ENCODE measurements at regions not wholly inside any gene's neighbourhood (a gene's known extent, or its start where the extent isn't known, plus 50 kb on each side); places are given as distances from the start of the nearest gene placed in this dataset.
"Not testable (repeated sequence)": the region's sequence is repeated elsewhere in the genome, so short reads cannot be mapped to it uniquely, and the experiment has no call there.

DNA sequence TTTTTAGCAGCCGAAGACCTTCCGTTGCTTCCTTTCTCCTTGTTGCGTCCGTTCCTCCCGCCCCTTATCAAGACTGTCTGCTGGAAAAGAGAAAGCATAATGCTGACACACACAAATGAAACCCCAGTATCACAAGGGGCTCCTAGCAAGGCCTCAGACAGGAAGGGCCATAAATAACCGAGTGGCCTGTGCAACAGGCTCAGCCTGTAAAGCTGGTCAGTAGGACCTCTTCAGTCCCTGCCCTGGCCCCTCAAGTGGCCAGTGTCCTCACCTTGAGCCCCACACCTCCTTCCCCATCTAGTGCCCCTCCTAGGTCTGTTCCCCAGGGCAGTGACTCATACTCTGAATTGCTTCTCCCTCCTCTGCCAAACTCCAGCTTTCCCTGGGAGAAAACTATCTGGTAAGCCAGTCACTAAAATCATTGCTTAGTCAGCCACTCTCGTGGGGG, 174.6 kb upstream of the IL12B start:
- no peak for DNase-seq

DNA sequence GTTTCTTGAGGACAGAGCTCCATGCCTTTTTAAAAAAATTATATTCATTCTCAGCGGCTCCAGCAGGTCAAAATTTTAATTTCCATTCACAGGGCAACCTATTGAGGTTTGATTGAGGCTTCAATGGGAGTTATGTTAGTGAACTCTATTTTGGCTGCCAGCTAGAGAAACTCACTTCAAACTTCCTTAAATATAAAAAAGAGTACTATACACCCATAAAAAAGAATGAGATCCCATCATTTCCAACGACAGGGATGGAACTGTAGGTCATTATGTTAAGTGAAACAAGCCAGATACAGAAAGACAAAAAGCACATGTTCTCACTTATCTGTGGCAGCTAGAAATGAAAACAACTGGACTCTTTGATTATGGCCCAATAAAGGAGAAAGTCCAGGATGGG, 176.8 kb upstream of the IL12B start:
- DNase-seq: no peak

DNA sequence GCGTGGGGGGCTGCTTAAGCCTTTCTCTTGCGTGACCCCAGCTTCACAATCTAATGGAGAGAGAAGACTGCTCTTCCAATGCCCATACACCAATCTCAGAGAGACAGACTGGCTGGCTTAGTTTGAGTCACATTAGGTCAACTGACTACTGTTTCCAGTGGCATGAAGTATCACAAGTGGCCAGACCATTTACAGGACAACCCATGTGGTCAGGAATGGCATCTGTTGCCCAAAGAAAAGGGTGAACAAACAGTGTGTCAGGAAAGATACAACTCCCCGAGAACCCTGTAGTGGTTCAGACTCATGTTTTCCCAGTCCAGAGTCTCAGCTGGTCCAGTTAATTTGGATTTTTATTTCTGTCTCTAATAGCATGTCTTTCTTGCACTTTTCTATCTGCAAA, 177.4 kb upstream of the IL12B start:
- no peak for DNase-seq

DNA sequence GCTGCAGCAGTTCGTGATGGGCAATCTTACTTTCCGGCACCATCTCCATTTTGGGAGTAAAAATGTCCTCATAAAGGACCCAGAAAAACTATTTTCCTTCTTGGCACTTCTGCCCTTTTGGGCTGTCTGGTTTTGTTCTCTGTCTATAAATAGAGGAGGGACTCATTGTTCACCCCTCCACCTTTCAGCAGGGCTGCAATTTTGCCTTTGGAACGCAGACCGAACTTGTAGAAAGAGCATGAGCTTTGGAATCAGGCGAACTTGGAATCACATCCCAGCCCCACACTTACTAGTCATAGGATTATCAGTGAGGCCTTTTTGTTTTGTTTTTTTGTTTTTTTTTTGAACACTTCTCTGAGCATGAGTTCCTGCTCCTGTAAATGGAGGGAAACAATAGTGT, 178.1 kb upstream of the IL12B start:
- DNase-seq: no peak

DNA sequence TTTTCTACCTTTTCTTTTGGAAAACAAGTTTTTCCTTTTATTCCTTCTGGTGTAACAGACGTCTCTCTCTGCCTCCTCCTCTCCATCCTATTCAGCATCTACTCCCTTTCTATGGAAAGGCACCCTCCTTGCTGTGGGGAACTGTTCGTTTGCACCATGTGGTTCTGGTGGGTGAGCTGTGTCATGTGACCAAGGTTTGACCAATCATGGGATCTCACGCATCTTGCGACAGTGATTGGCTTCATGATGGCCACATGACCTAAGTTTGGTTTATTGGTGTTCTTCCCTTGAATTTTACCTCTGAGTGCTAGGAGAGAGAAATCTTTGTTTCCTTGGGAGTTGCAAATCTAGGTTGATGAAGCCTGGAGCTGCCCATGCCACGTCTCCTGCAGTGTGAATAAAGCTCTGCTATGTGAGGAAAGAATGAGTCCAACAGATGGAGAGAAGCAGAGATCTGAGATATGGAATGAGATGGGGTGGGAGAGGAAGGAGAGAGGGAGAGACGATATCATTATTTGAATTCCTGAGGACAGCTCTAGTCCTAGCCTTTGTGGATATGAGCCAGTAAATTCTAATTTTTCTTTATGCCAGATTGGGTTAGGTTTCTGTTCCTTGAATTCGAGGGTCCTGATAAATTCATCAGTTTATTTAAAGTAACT, 178.8 kb upstream of the IL12B start:
- DNase-seq: no peak

DNA sequence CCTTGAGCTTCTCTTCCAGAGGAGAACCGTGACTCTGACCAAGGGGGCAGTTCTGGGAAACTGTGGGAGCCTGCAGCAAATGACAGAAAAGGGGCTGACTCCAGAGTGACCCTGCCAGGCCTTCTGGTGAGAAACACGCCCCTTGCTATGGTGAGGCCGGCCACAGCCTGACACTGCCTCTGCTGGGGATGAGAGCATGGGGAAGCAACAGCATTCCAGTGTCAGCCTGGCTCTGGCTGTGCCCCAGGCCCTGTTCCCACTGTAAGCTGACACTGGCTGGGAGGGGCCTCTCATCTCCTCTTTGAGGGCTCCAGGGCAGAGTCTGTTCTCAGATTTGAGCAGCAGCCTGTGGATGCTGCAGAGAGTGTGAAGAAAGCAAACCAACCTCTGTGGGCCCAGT, 180.0 kb upstream of the IL12B start:
- no peak for DNase-seq

DNA sequence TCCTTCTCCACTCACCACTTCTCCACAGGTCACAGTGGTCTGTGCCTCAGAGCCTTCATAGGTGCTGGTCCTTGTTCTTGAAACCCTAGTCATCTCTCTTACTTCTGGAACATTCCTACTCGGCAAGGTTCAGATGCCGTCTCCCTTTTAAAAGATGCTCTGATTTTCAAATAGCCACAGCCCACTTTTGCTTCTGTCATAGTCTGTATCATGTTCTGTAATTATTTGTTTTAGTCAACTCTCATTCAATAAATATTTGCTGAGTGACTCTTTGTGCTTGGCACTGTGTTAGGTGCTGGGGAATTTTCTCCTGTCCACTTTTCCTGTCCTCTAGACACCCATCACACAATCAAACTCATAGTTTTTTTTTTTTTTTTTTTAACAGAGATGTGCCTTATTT, 181.3 kb upstream of the IL12B start:
- no peak for DNase-seq

DNA sequence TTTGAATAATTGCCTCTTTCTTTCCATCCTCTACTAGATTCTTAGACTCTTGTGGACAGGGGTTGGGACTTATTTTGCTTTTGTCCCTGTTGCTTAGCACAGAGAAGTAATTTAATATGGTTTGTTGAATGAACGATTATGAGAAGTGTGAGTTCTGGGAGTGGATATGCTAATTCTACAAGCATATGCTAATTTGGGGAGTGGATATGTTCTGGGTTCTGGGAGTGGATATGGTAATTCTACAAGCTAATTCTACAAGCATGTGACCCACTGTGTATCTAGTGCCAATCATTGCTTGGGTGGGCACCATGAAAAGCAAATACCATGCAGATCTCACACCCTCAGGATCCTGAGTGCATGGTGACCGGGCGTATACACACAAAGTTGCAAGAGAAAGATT, 181.8 kb upstream of the IL12B start:
- DNase-seq: no peak

DNA sequence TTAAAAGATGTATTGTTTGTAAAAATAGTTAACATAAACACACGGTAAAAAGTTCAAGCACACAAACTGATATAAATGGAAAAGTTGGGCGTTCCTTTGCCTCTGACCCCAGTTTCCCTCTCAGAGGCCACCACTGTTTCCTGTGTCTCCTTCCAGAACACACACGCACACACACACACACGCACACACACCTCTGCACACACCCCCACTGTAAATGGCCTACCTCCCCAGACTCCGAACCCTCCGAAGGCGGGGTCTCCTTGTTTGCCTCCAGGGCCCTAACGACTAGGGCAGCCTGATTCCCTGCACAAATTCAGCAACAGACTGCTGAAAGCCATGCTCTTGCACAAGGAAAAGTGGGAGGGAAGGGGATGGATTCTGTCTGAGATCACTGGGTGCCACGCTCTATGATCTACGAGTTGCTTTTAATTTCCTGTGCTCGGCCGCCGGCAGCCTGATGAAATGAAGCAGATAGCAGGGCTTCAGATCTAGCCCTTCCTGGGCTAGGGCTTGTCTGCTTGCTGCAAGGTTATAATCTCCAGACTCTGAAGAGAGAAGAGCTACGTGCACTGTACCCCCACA, 184.0 kb upstream of the IL12B start:
- no peak for DNase-seq

DNA sequence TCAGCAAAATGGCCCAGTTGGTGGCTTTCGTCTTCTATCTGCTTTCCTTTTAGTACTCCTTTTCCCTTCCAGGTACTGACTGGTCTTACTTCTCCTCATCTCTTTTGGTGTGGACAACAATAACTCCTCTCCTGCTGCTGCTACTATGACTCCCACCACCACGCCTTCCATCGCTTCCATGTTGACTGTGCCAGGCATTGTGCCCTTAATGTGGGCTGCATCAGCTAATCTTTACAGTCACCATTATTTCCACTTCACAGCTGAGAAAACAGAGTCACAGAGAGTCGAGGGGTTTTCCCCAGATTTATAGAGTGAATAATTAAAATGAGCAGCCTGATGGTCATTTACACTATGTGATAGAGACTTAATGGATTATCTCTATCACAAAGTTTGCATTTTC, 184.9 kb upstream of the IL12B start:
- no peak for DNase-seq

DNA sequence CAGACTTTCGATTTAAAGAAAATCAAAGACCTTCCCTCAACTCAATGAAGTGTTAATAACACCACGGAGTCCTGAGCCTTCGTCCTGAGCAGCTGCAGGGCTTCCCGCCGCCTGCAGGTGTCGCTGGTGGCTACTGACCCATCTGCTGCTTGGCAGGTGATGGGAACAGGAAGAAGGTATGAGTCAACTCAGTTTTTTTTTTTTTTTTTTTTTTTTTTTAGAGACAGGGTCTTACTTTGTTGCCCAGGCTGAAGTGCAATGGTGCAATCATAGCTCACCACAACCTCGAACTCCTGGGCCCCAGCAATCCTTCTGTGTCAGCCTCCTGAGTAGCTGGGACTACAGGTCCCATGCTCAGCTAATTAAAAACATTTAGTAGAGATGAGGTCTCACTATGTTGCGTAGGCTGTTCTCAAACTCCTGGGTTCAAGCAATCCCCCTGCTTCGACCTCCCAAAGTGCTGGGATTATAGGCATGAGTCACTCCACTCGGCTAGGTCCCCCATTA, 185.7 kb upstream of the IL12B start:
- DNase-seq: peak; percentile 73

DNA sequence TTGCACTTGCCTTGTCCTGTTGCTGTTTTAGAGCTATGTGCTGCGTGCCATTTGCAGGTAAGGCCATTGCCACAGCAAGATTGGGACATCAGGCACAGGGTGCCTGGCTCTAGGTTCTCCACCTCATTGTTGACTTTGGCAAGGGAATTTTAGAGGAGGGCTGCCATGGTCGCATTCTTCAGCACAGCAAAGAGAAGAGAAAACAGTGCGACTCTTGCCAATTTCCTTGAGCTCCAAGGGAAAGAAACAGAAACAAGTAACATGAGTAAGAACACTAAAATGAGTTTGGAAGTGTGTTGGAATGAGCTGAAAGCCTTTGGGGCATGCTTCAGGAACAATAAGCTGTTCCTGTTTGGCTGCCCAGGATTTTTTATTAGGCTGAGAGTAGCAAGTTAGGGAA, 188.1 kb upstream of the IL12B start:
- DNase-seq: no peak

DNA sequence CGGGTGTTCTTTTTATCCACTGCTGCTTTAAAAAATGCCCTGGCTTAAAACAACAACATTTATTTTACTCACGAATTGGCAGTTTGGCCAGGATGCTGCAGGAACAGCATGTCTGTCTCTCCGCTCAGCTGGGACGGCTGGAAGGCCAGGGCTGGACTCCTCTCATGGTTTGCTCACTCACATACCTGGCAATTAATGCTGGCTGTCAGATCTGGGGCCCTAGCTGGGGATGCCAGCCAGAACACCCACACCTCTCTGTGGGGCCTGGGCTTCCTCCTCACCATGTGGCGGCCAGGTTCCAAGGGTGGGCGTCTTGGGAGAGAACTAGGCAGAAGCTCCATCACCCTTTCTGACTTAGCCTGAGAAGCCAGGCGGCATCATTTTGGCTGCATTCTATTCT, 189.1 kb upstream of the IL12B start:
- DNase-seq: no peak

DNA sequence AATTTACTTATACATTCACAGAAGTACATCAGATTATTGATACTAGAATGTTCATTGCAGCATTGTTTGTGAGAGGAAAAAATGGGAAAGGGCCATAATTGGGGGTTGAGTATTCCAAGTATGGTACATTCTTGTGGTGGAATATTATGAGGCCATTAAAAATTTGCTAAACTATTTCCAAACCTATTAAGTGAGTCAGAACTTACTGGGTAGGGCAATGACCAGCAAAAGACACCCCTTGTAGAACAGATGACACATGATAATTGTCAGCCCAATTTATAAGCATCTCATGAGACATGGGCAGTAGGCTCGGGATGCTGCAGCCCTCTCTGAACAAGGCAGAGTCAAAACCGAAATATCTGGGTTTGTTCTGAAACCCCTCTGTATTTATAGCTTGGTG, 192.6 kb upstream of the IL12B start:
- no peak for DNase-seq

DNA sequence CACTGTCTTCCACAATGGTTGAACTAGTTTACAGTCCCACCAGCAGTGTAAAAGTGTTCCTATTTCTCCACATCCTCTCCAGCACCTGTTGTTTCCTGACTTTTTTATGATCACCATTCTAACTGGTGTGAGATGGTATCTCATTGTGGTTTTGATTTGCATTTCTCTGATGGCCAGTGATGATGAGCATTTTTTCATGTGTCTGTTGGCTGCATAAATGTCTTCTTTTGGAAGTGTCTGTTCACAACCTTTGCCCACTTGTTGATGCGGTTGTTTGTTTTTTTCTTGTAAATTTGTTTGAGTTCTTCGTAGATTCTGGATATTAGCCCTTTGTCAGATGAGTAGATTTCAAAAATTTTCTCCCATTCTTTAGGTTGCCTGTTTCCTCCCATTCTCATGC, 194.0 kb upstream of the IL12B start:
- not testable (repeated sequence) for DNase-seq

DNA sequence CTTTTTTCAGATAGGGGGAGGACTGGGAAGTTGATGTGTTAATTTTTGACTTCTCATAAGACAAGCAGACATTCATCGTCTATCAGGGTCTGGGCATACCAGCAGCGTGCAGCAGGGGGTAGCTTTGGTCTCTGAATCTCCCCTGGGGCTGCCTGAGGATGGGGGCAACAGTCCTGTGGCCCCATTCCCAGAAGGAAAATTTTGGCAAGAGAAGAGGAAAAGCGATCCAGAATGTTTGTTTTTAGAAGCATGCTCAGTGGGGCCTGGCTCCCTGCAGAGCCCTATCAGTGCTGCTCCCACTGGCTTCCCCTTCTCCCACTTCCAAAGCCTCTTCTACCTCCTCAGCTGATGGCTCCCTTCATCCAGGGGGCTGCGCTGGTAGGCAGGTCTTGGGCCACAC, 194.8 kb upstream of the IL12B start:
- DNase-seq: no peak

DNA sequence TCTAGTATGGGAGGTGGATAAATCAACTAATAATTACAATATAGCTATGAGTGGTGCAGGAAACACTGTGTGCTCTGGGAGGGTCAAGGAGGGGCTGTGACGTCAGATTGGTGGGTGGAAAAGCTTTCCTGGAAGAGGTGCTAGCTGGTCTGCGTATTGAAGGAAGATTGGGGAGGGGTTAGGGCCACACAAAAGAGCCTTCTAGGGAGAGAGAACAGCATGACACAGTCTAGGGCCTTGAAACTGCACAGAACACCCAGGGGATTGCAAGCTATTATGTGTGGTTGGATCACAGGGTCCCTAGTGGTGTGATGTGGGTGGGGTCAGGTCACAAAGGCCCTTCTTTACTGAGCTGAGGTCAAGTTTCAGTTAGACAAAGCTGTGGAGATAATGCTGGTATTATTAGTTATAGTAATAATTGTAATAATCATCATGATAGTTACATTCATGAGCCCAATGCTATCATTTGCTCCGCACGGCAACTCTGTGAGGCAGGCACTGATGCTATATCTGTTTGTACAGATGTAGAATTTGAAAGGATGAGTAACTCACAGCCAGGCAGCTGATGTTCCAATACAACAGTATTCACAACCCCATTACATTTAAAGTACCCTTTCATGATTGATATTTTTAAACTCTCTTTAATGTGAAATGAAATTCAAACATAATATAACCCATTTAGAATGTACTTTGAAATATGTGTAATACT, 197.4 kb upstream of the IL12B start:
- no peak for DNase-seq

DNA sequence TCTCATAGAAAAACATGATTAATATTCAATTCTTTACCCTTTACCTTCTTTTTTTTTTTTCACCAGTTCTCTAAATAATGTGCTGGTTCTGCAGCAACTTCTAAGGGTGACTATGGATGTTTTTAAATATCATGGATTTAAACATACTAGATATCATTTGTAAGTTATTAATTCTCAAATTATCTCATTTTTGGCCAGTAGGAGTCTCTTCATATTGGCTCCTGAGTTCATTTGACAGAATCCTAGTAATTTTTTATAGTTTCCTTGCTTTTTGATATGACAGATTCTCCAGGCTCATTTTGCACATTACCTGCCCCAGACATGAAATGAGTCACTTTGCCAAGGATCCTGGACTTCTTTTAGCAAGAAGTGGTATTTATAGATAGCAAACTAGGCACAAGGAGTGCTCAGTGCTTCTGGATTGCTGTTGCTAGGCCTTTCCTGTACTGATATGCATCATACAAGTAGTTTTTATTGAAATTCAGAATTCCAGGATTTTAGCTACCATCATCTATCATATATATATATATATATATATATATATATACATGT, 201.3 kb upstream of the IL12B start:
- DNase-seq: no peak

DNA sequence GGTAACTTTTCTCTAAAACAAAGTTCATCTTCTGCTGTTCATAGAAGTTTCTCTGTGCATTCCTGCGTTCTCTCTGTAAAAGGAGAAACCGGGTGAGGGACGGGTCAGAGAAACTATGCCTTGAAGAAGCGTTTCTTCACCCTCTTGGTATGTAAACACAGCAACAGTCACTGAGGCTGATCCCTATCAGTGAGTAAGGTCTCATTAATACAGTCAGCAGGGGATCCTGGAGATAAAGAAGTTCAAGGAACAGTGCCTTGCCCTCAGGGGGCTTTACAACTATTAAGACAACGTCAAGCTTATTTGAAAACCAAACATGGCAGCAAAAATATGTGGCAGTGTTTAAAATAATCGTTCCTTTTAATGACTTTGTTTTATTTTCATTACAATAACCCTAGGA, 202.9 kb upstream of the IL12B start:
- DNase-seq: no peak

DNA sequence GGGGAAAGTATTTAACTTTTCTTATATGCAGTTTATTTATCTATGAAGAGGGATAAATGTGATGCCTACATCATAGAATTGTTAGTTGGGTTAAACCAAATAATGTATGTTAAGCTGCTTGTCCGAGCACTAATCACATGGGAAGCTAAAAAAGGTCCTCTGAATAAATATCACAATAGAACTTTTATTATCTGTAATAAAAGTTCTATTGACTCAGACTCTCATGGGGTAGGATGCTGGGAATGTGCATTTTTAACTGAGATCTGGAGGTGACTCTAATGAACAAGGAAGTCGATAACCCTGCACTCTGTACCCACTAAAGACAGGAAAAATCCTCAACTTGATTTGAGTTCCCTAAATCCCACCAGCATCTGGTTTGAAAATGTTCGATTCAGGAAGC, 205.9 kb upstream of the IL12B start:
- no peak for DNase-seq

DNA sequence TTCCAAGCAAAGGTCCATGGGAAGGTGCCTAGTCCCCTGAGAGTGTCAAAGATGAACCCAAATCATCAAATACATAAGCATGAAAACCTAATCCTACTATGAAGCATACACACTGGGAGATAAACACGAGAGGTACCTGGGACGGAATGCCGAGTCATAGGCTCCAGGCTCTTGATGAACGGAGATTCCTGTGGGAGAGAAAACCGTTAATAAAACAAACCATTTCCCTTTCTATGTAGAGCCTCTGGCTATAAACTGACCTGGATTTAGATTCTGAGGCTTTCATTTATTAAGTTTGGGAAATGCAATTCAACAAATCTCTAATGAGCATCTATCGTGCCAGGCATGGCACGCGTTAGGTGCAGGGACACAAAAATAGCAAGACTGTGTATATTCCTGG, 206.4 kb upstream of the IL12B start:
- DNase-seq: no peak

DNA sequence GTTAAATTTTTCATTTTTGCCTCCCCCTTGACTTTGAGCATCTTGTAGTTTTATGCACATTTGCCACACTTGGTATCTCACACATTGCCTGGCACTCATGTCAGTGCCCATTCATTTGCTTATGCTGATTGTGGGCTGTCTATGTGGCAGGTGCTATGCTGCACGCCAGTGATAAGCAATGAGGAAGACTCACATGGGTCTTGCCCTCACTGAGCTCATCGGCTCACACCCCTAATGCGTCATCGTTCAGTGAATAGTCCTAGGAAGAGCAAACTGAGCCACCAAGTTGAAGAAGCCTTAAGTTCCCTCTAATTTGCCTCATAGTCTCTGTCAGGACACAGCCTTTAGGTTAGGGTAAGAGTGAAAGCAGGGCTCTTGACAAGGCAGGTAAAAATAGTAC, 209.4 kb upstream of the IL12B start:
- DNase-seq: no peak

DNA sequence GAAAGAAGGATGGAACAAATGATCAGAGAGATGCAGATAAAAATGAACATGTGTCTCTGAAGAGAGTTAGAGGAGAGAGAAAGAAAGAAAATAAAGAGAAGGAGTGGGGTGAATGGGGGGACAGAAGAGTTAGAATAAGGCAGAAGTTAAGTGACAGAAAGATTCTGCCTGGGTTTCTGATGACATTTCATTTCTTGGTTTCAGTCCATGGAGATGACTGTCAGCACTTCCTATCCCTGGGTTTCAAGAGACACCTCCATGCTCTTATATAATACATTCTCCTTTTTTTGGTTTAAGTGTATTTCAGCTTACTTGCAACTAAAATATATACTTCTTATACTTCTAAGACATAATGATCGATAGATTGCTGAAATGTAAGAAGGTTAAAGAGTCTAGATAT, 213.0 kb upstream of the IL12B start:
- no peak for DNase-seq

DNA sequence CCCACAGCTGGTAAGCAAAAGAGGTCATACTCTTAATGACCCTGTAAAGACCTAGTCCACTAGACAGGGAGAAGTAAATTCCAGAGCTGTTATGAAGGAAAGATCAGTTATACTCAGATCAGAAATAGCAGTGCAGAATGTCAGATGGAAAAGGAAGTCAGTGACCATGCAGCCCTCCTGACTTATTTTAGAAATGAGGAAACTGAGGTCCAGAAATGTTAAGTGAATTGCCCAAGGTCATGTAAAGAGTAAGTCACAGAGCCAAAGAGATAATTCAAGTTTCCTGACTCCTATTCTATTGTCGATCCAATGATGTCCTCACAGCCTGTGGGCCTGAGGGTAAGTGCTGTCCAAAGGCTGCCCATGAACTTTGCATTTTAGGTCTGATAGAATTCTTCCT, 214.9 kb upstream of the IL12B start:
- DNase-seq: no peak
